ENCODE measurements at regions not wholly inside any gene's neighbourhood (a gene's known extent, or its start where the extent isn't known, plus 50 kb on each side); places are given as distances from the start of the nearest gene placed in this dataset.

DNA sequence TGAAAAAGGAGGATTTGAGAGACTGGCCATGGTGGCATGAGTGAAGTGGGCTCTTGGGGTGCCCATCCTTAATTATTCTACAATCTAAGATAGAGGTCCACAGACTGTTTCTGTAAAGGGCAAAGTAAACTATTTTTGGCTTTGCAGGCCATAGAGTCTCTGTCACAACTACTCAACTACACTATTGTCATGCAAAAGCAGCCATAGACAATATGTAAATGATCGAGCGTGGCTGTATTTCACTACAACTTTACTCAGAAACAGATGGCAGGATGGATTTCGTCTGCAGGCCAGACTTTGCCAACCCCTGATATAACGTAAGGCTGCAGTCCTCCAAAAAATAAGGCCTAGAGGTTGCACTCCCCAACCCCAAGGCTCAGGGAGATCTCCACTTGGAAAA is 58.2 kb upstream of the NAA20 start:
- no peak for DNase-seq

DNA sequence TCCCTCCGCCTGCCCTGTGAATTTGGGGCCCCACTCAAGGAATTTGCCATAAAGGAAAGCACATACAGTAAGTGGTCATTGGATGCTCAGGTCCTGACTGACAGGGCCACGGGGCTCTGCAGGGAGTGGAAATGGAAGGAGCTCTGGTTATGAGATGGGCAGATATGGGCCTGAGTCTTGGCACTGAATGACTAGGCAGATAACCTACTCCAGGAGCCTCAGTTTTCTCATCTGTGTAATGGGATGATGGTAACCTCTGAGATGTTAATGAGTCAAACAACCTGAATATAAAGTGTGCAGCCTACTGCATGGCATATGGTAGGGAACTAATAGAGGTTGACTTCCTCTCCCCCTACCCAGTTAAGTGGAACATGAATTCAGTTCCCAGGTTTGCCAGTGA is 56.4 kb upstream of the NAA20 start:
- no peak for DNase-seq

DNA sequence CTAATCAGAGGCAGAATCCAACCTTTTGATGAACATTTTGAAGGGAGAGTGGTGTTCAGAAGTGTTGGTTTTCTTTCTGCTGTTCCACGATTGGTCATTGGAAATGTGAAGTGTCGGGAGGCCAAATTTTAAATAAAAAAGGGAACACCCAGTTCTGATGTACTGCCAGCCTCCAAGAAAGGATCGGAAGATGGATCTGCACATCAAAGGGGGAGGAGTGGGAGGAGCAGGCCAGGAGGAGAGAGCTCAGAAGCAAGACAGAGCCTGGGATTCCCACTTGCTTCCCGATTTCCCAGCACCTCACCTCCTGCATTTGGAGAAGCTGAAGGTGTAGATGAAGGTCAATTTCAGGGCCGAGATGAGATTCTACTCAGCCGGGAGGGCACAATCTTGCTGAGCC is 55.9 kb upstream of the NAA20 start:
- no peak for DNase-seq

DNA sequence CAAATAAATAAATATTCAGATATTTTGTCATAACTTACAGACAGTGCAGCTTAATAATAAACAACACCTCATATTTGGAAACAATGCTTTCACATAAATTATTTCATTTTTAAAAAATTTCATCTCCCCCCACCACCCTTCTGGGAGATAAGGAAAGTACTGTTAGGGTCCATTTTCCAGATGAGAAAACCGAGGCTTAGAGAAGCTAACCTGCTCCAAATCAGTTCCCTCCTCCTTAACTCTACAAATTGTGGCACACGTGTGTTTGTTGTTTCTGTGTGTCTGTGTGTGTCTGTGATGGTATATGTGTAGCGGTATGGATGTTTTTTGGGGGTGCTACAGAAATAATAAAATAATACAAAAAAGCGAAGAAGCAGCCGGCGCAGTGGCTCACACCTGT is 54.2 kb upstream of the NAA20 start:
- no peak for DNase-seq

DNA sequence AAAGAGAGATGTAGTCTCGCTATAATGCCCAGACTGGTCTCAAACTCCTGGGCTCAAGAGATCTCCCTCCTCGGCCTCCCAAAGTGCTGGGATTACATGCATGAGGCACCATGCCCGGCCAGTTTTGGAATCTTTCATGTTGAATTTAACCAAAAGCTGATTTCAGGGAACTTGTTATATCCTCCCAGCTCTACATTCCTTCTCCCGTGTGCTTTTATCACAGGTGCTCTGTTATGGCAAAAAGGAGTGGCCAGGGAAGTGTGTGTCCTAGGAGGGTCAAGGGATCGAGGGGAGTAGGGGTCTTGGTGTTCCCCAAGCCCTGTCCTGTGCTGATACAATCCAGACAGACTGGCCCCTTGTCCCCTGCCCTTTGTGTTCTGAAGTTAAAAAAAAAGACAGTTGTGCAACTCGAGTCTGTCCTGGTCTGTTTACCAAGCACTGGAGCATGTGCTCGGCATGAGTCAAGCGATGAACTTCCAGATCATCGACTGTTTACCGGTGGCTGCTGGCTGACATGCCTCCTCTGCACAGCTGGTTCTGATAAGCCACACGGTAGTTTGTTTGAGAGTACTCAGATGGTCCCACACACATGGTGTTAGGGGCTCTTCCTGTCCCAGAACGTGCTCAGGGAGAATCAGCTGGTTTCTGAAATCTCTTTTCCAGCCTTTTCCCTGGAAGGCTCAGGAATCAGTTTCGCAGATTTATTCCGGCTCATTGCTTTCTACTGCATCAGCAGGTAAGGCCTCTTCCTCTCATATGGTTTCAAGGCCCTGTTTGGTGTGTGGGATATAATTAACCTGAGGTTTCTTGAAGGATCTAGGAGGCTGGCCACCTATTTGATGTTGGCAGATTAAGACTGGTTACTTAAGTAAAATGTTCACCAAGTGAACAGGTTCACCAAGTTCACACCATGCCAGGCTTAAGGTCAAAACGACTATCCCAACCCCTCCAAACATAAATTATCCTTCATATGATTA is 52.6 kb upstream of the NAA20 start:
- DNase-seq: no peak

DNA sequence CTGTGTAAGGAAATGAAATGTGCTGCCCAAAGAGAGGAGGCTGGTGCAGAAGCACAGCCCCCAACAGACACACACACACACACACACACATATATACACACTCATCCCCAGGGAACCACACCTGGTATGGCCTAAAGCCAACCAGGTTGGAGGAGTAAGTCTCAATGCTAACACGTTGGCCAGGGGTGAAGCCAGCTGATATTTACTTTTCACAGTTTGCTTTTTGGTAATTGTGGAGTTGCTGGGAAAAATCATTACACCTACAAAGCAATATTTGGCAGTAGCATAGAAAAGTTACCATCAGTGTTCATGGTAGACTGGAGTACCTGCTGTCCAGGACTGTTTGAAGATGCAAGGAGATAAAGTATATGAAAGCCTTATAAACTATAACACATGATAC is 50.3 kb upstream of the NAA20 start:
- DNase-seq: no peak

Measured in activated CD8-positive, alpha-beta memory T cell treated with anti-CD3 and anti-CD28 coated beads, Interleukin-2, amount 50 U/mL, for 48 hours (primary cell).